GM18502 (cell line): ENCODE measurements at regions not wholly inside any gene's neighbourhood (a gene's known extent, or its start where the extent isn't known, plus 50 kb on each side); places are given as distances from the start of the nearest gene placed in this dataset.

Experiments
- ATAC-seq: cut with Tn5 transposase; IDR thresholded peaks from one replicate; pipeline ENCODE4 v1.9.1; 2021; ENCODE audit warnings: mild to moderate bottlenecking; ENCODE audit not compliant: unreplicated experiment, poor library complexity

- ATAC-seq, result no peak
These were observed 156.2 kb upstream of the PDGFD start for GRCh38 chr11:104320097-104320496.

DNA sequence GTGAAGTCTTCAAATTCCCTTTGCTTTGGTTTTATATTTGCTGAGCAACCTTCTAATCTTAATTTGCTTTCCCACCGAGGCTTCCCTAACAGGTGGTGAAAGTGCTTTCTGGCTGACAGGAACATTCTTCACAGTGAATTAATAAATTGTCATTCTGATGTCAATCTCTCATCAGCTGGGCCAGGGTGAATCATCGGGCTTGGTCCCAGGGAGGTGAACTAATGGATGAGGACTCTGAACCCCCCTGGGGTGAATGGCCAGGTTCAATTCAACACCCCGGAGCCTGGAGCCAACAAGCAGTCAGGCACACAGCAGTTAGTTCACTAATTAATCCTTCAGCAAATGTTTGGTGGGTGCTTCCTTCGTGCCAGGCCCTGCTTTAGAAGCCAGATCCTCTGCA is 155.4 kb upstream of the PDGFD start:
- no peak for ATAC-seq

DNA sequence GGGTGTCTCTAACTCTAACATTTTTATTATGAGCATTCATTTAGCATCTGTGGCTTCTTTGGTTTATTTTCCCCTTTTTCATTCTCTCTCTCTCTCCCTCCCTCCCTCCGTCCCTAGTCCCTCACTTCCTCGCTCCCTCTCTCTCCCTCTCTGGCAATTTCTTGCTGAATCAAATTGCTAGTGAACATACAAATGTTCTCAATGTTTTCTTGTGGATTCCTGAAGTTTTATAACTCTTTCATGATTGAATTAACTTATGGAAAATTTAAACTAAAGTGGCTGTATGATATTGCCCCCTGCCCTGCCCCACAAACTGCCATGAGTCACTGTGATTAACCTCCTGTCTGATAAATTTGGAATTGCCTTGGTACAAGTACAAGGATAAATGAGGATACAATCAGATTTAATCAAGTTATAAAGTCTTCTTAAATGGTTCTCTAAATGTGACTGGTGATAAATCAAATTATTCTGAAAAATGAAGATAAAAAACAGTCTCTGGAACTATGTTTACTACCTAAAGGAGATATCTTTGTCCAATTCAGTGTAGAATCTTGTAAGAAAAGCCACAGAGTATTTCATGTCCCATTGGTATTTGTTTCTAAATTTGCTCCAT is 143.0 kb upstream of the PDGFD start:
- no peak for ATAC-seq

DNA sequence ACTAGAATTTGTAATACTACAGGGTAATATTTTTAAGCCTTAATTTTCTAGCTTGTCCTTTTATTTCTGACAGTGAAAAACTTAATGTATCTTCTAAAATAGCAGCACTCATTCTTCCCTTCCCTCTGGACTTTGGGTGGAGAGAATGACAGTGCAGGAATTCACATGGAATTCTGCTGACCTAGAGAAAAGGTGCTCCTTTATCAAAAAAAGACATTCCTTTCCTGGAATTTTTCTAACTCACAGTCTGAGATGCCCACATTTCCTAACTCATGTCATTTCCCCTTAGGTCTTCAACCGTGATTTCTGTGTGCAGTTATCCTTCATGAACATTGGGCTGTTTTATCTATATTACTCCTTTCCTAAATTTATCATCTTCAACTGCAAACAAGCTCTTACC is 137.8 kb upstream of the PDGFD start:
- ATAC-seq, result no peak

- no peak for ATAC-seq
These were observed 127.7 kb upstream of the PDGFD start for GRCh38 chr11:104291646-104292045.

GRCh38 chr11:104286129-104286528 is 122.2 kb upstream of the PDGFD start:
- no peak for ATAC-seq

DNA sequence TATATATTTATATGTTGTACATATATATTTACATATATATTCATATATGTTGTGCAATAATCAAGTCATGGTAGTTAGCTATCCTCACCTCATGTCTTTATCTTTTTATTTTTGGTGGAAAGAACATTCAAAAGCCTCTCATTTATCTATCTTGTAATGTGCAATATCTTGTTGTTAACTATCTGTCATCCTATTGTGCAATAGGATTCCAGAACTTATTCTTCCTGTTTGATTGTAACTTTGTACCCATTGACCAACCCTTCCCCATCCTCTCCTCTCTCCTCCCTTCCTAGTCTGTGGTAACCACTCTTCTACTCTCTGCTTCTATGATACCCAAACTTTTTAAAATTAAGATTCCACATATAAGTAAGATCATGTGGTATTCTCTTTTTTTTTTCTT is 115.6 kb upstream of the PDGFD start:
- no peak for ATAC-seq

DNA sequence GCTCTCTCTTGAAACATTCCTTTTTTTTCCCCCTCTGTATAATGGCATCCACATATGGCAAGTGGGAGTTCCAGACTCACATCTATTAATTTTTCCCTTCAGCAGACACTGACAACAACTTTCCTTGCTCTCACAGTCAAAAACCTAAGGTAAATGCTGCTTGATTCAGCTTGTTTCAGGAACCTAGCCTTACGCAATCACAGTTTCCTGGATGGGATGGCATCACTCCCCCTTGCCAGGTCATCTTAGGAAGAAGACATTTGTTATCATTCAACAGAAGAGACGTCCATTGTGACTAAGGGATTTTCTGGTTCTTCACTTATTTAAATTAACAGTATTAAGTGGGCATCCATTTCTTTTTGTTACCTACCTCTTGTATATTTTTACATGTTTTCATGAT is 112.0 kb upstream of the PDGFD start:
- ATAC-seq, result no peak

GRCh38 chr11:104260456-104260855 is 96.5 kb upstream of the PDGFD start:
- no peak for ATAC-seq

- ATAC-seq, result no peak
These were observed 95.2 kb upstream of the PDGFD start for GRCh38 chr11:104259121-104259610.

GRCh38 chr11:104256525-104256924 is 92.6 kb upstream of the PDGFD start:
- ATAC-seq, result no peak

- peak; percentile 94 for ATAC-seq
These were observed 90.4 kb upstream of the PDGFD start for GRCh38 chr11:104254347-104254746.

DNA sequence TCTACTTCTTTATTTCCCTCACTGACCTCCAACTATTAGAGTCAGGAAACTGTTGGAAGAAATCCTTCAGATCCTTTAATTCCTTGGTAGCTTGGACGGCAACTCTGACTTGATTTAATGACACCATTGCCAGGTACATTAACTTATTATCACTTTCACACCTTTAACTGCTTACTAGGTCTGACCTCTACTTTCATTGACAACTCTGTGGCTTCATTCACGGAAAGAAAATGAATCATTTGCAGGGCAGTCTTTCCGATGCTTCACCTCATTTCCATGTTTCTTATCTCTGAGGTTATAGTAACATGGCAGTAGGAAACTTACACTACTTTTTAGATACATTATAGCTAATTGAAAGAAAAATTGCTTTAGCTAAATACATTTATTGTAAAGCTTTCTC is 82.6 kb upstream of the PDGFD start:
- ATAC-seq, result no peak

DNA sequence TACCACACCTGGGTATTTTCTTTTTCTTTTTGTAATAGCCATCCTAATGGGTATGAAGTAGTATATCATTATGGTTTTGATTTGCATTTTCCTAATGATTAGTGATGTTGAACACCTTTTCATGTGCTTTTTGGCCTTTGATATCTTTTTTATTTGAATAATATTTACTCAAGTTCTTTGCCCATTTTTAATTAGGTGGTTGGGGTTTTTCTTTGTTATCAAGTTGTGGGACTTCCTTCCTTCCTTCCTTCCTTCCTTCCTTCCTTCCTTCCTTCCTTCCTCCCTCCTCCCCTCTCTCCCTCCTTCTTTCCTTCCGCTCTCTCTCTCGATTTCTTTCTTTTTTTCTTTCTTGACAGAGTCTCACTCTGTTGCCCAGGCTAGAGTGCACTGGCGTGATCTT is 75.0 kb upstream of the PDGFD start:
- ATAC-seq, result no peak

DNA sequence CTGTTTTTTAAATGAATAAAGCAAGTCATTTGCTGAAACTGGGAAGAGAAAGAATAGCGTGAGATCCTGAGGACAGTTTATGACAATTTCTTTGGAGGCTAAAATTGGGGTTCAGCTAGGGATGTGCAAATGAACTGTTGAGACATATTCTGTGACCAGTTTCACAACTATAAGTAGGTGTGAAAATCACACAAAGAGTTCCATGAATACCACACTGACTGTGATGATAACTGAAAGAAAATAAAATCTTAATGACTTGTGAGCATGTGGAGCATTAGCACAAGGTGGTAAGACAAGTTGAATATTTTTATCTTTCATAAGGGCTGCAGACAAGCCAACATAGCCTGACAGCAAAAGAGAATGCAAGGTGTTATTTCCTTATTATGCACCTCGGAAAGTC is 61.1 kb upstream of the PDGFD start:
- no peak for ATAC-seq

- no peak for ATAC-seq
These were observed 58.5 kb upstream of the PDGFD start for GRCh38 chr11:104222464-104222863.

DNA sequence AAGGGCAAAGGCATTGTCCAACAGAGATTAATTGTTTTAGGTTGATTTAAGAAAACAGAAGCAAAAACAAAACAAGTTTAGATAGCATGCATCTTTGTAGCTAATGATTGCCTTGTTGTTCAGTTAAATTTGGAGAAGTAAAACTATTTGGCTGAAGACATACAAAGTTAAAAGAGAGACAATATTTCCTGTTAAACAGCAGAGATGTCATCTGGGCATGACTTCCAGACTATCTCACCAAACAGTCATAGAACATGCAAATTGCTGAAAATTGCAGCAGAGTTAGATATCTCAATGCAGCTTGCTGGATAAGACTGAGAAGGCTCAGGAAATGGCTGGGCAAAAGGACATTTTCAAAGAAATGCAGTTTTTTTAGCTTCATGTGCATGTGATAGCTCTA is 57.5 kb upstream of the PDGFD start:
- ATAC-seq, result no peak

DNA sequence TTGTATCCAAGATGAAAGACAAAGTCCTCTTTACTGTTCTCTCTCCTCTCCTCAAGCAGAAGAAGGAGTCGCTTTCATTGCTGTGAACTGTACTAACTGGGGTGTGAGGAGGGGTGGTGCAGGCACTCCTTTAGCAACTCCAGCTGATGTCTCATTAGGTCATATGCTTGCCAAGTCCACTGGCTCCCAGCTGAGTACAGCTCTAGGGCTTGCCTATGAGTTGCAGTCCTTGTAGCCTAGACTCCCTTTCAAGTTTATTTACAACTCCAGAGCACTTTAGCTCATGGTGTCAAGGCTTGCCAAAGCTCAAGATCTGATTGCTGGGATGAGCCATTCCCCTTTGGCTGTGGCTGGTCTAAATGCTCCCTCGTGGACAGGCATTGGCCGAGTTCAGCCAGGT is 55.1 kb upstream of the PDGFD start:
- ATAC-seq, result no peak

DNA sequence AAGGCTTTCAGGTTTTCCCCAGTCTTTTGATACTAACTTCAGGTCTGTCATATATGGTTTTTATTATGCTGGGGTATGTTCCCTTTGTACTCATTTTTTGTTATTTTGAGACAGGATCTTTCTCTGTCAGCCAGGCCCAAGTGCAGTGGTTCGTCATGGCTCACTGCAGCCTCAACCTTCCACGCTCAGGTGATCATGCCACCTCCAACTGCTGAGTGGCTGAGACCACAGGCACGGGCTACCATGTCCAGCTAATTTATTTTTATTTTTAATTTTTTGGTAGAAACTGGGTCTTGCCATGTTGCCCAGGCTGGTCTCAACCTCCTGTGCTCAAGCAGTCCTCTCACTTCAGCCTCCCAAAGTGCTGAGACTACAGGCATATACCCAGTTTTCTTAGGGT is 50.6 kb upstream of the PDGFD start:
- no peak for ATAC-seq
